Parathyroid adenoma (tissue), 2 donors: ENCODE measurements at regions not wholly inside any gene's neighbourhood (a gene's known extent, or its start where the extent isn't known, plus 50 kb on each side); places are given as distances from the start of the nearest gene placed in this dataset.
"Not testable (repeated sequence)": the region's sequence is repeated elsewhere in the genome, so short reads cannot be mapped to it uniquely, and the experiment has no call there.

Source experiments
- H2AFZ ChIP-seq: fragments of 300-600 bp; sonication (generic); one replicate; pipeline ENCODE4 v1.7.0; 2017; ENCODE audit warnings: antibody characterized with exemption, mild to moderate bottlenecking
- H3K27ac ChIP-seq: fragments of 300-600 bp; sonication (generic); one replicate; pipeline ENCODE4 v1.7.0; 2017
- H3K27me3 ChIP-seq: fragments of 300-600 bp; sonication (generic); one replicate; pipeline ENCODE4 v1.7.0; 2017; ENCODE audit warnings: low read length; ENCODE audit not compliant: control insufficient read depth, insufficient read depth
- H3K36me3 ChIP-seq: fragments of 300-600 bp; sonication (generic); one replicate; pipeline ENCODE4 v1.7.0; 2017; ENCODE audit warnings: low read length; ENCODE audit not compliant: control insufficient read depth, insufficient read depth
- H3K4me1 ChIP-seq: fragments of 300-600 bp; sonication (generic); one replicate; pipeline ENCODE4 v1.7.0; 2017; ENCODE audit warnings: control low read depth
- H3K4me2 ChIP-seq: fragments of 300-600 bp; sonication (generic); one replicate; pipeline ENCODE4 v1.7.0; 2017; ENCODE audit warnings: low read length
- H3K4me3 ChIP-seq: fragments of 300-600 bp; sonication (generic); one replicate; pipeline ENCODE4 v1.7.0; 2017; ENCODE audit warnings: low read depth, low read length
- H3K79me2 ChIP-seq: fragments of 300-600 bp; sonication (generic); one replicate; pipeline ENCODE4 v1.7.0; 2017; ENCODE audit warnings: control low read depth
- H3K9ac ChIP-seq: fragments of 300-600 bp; sonication (generic); one replicate; pipeline ENCODE4 v1.7.0; 2017; ENCODE audit warnings: mild to moderate bottlenecking
- H3K9me3 ChIP-seq: fragments of 300-600 bp; sonication (generic); one replicate; pipeline ENCODE4 v1.7.0; 2017; ENCODE audit warnings: low read length; ENCODE audit not compliant: control insufficient read depth
- TF ChIP-seq, protein P1 (sequence below): fragments of 300-600 bp; sonication (generic); IDR thresholded peaks from one replicate; pipeline ENCODE4 v1.7.0; 2017; ENCODE audit warnings: antibody characterized with exemption, mild to moderate bottlenecking
- donor health status: primary hyperparathyroidism.

DNA sequence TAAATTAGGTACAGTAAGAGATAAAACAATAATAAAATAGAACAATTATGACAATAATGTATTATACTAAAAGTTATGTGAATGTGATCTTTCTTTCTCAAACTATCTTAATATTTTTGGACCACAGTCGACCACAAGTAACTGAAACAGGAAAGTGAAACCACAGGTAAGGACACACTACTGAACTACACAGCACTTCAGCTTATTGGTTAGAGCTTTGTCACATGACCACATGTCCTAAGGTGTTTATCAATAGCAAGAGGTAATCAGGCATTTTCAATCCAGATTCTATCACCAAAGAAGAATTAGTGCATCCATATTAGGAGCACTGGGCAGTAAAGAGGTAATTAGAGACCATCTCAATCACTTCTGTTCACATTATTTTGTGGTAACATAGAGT, 392.8 kb downstream of the RSL24D1 start:
- no peak overlapping the region for H3K9ac ChIP-seq
- H2AFZ ChIP-seq, result no peak overlapping the region
- no peaks in the 10 kb centered on the region for H3K79me2 ChIP-seq
- H3K4me2 ChIP-seq, result no peak overlapping the region
- no peaks in the 10 kb centered on the region for H3K9me3 ChIP-seq
- H3K27me3 ChIP-seq, result no peaks in the 10 kb centered on the region
- H3K4me3 ChIP-seq, result no peak overlapping the region
- no peaks in the 10 kb centered on the region for H3K4me1 ChIP-seq
- H3K36me3 ChIP-seq, result no peaks in the 10 kb centered on the region
- H3K27ac ChIP-seq, result no peak overlapping the region
- TF ChIP-seq, protein P1, sequence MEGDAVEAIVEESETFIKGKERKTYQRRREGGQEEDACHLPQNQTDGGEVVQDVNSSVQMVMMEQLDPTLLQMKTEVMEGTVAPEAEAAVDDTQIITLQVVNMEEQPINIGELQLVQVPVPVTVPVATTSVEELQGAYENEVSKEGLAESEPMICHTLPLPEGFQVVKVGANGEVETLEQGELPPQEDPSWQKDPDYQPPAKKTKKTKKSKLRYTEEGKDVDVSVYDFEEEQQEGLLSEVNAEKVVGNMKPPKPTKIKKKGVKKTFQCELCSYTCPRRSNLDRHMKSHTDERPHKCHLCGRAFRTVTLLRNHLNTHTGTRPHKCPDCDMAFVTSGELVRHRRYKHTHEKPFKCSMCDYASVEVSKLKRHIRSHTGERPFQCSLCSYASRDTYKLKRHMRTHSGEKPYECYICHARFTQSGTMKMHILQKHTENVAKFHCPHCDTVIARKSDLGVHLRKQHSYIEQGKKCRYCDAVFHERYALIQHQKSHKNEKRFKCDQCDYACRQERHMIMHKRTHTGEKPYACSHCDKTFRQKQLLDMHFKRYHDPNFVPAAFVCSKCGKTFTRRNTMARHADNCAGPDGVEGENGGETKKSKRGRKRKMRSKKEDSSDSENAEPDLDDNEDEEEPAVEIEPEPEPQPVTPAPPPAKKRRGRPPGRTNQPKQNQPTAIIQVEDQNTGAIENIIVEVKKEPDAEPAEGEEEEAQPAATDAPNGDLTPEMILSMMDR, result no peak

GRCh38 chr15:54803134-54803808, 393.5 kb downstream of the RSL24D1 start:
- TF ChIP-seq, protein P1, result no peak
- H3K4me3 ChIP-seq, result no peak overlapping the region
- no peaks in the 10 kb centered on the region for H3K79me2 ChIP-seq
- no peak overlapping the region for H3K27ac ChIP-seq
- no peak overlapping the region for H2AFZ ChIP-seq
- no peaks in the 10 kb centered on the region for H3K9me3 ChIP-seq
- H3K4me2 ChIP-seq, result no peak overlapping the region
- no peaks in the 10 kb centered on the region for H3K27me3 ChIP-seq
- no peaks in the 10 kb centered on the region for H3K36me3 ChIP-seq
- no peak overlapping the region for H3K9ac ChIP-seq
- H3K4me1 ChIP-seq, result no peaks in the 10 kb centered on the region

- Histone ChIP-seq H3K4me1 (no peaks in the 10 kb centered on the region), H3K36me3 (no peaks in the 10 kb centered on the region), H2AFZ (no peak overlapping the region), H3K27me3 (no peaks in the 10 kb centered on the region), H3K4me2 (no peak overlapping the region), H3K4me3 (no peak overlapping the region), H3K27ac (no peak overlapping the region), H3K79me2 (no peaks in the 10 kb centered on the region), H3K9ac (no peak overlapping the region), H3K9me3 (no peaks in the 10 kb centered on the region)
- TF ChIP-seq, protein P1, result no peak
Observed at GRCh38 chr15:54792526-54792925, 404.2 kb downstream of the RSL24D1 start.

GRCh38 chr15:54790693-54791092, 406.0 kb downstream of the RSL24D1 start:
- no peaks in the 10 kb centered on the region for H3K79me2 ChIP-seq
- TF ChIP-seq, protein P1, result no peak
- H3K9ac ChIP-seq, result no peak overlapping the region
- H3K4me2 ChIP-seq, result no peak overlapping the region
- H3K4me3 ChIP-seq, result no peak overlapping the region
- H3K36me3 ChIP-seq, result no peaks in the 10 kb centered on the region
- H3K27me3 ChIP-seq, result no peaks in the 10 kb centered on the region
- H2AFZ ChIP-seq, result no peak overlapping the region
- no peaks in the 10 kb centered on the region for H3K4me1 ChIP-seq
- H3K27ac ChIP-seq, result no peak overlapping the region
- no peaks in the 10 kb centered on the region for H3K9me3 ChIP-seq

DNA sequence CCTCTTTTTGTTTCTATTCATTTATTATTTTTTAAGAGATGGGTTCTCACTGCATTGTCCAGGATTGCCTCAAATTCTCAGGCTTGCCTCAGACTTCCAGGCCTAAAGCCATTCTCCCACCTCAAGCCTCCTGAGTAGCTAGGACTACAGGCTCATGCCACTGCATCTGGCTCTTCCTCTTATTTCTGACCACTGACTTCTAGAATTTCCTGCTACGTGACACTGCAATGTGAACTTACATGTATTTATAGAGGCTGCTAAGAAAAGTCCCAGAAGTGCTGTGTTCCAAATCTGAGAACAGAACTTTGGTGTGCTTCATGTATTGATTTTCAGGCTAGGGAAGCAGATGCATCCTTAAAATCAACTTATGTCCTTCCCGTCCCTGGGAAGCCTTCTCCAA, 407.4 kb downstream of the RSL24D1 start:
- Histone ChIP-seq H3K4me1 (no peaks in the 10 kb centered on the region), H3K4me3 (no peak overlapping the region), H3K27me3 (no peaks in the 10 kb centered on the region), H3K9ac (no peak overlapping the region), H3K4me2 (no peak overlapping the region), H3K9me3 (no peaks in the 10 kb centered on the region), H3K27ac (no peak overlapping the region), H2AFZ (no peak overlapping the region), H3K36me3 (no peaks in the 10 kb centered on the region), H3K79me2 (no peaks in the 10 kb centered on the region)
- TF ChIP-seq, protein P1, result no peak

DNA sequence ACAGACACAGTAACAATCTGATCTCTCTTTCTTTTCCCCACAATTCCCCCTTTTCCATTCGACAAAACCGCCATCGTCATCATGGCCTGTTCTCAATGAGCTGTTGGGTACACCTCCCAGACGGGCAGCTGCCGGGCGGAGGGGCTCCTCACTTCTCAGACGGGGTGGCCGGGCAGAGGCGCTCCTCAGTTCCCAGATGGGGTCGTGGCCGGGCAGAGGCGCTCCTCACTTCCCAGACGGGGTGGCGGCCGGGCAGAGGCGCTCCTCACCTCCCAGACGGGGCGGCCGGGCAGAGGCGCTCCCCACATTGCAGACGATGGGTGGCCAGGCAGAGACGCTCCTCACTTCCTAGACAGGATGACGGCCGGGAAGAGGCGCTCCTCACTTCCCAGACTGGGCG, 415.5 kb downstream of the RSL24D1 start:
- not testable (repeated sequence) for H3K9ac ChIP-seq, H3K4me3 ChIP-seq, H3K79me2 ChIP-seq

More for the DNA sequence above, 415.5 kb downstream of the RSL24D1 start:
- not testable (repeated sequence) for H3K27me3 ChIP-seq, H3K9me3 ChIP-seq, H3K4me2 ChIP-seq, H3K27ac ChIP-seq, H3K4me1 ChIP-seq, H3K36me3 ChIP-seq, H2AFZ ChIP-seq
